Pulmonary artery endothelial cell (primary cell): ENCODE measurements at regions not wholly inside any gene's neighbourhood (a gene's known extent, or its start where the extent isn't known, plus 50 kb on each side); places are given as distances from the start of the nearest gene placed in this dataset.
"Not testable (repeated sequence)": the region's sequence is repeated elsewhere in the genome, so short reads cannot be mapped to it uniquely, and the experiment has no call there.

Experiments used
- DNase-seq: peaks from one replicate; pipeline ENCODE4 v3.0.0-alpha.2; 2011; ENCODE audit warnings: low read depth, low spot score

DNA sequence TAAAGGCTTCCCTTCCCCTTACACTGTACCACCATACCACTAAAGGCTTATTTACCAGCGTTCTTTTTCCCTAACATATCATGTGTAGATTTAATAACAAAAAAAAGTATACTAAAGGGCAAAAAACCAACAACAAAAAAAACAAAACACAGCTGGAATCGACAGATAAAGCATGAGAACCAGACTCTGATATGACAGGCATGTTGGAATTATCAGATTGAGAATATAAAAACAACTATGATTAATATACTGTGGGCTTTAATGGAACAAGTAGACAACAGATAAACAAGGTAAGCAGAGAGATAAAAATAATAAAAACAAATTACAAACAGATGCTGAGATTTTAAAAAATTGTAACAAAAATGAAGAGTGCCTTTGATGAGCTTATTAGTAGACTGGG, 754.1 kb upstream of the MDGA2 start:
- DNase-seq: no peak

GRCh38 chr14:48417715-48418500, 742.5 kb upstream of the MDGA2 start:
- no peak for DNase-seq

DNA sequence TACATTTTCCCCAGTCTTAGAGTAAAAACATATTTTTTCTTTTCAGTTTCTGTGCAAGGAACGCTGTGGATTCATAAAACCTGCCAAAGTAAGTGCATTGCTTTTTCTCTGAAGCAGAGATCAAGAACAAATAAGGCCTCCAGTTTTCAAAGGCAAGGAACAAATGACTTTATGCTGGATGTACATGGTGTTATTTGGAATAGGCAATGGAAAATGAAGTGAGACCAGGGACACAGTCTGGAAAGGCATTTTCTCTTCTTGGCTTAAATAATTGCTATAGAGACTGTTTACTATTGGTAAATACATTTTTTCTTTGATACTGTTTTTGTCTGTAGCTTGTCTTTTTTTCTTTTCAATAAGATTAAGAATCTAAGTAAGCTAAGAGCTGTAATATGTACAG, 725.9 kb upstream of the MDGA2 start:
- DNase-seq: no peak

DNA sequence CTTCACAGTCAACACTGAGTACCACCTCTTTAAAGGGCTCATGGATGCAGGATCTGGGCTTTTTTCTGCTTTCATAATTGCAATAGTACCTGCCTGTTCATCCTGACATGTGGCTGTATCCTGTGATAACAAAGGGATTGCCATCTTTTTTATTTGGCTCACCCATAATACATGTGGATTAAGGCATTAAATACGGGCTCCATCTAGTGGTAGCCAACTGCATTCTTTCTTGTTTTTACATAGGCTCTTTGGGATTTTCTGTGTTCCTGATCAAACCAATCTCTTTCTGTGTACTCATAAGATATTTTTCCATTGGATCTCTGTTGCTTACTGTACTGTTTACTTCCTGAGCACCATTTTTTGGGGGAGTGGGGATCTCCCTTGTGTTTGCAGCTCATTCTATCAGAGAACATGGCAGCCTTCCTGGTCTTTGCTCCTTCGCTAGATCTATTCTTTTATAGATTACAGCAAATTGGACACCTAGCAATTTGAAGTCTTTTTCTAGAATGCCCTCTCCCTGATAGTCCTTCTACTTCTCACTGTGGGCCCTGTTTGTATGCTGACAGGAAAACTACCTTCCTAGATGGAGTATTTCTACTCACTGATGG, 723.4 kb upstream of the MDGA2 start:
- no peak for DNase-seq

GRCh38 chr14:48391661-48392060, 716.3 kb upstream of the MDGA2 start:
- no peak for DNase-seq

DNA sequence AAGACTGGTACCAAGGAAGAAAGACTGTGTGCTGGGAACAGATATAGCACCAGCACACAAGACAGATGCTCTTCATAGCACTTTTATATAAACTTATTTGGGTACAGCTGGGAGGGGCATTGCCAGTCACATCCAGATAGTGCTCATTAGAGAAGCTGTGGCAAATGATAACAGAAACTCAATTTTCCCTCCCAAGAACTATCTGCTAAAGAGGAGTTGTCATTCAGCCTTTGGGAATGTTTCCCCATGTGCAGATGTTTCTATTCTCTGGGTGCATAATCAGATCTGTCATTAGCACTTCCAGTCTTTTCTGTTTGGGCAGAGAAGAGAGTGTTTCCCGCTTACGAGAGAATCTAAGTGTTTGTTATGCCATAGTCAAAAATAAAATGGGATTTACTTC, 714.9 kb upstream of the MDGA2 start:
- DNase-seq: no peak

GRCh38 chr14:48384821-48385220, 709.4 kb upstream of the MDGA2 start:
- DNase-seq: no peak

DNA sequence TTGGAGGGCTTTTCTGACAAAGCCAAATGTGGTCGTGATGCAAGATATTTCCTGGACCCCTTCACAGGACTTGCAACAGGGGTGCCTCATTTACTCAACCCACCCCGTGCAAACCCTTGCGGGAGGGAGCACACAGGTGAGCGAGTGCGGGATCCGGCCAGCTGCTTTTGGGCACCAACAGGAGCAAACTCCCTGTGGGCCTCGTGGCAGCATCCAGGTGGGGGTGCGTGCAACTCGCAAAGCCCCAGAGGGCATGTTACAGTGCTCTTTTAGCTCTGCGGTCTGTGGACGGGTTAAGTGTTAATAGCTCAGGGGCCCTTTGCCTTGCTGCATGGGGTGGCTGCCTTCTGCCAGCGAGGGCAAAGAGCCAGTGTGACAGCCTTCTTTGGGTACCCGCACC, 707.6 kb upstream of the MDGA2 start:
- no peak for DNase-seq

GRCh38 chr14:48378541-48378940, 703.1 kb upstream of the MDGA2 start:
- DNase-seq: no peak

- DNase-seq: no peak
Observed at GRCh38 chr14:48373981-48374380, 698.6 kb upstream of the MDGA2 start.

DNA sequence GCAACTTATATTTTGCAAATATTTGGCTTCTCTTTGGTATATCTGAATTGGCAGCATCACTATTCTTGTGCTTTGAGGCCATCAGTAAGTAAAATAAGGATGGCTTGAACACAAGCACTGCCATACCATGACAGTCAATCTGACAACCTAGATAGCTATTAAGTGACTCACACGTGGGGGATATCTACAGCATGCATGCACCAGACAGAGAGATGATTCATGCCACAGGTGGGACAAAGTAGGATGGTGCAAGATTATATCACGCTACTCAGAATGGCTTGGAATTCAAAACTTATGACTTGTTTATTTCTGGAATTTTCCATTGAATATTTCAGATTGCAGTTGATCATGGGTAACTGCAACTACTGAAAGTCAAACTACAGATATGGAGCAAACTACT, 675.6 kb upstream of the MDGA2 start:
- no peak for DNase-seq

GRCh38 chr14:48349689-48350088, 674.3 kb upstream of the MDGA2 start:
- DNase-seq: no peak

GRCh38 chr14:48341069-48341468, 665.7 kb upstream of the MDGA2 start:
- no peak for DNase-seq

DNA sequence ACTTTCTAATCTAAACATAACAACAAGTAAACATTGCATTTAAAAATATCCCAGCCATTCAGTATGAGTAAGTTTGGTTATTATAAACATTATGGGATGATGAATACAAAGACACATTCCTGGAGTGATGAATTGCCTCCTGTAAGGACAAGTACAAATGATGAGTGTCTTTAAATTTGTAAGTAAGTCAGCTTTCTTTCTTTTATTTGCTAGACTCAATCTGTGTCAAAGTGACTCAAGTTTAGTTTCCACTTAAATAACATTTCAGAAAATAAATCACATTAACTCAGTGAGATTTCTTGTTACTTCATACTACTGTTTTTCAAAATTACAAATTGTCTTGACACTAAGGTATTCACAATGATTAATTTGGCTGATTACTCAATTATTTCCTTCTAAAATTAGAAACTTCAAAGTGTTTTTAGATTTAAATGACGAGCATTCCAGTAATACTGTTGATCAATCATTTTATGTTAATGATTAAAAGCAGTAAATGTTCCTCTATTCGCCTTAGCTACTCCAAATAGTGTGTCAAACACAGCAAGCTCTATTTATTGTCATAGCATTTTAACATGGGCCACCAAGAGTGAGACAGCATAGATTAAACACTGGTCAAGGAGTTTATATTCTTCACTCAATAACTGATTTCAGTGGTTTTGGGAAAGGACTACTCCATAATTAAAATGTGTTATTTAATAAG, 658.0 kb upstream of the MDGA2 start:
- DNase-seq: no peak

DNA sequence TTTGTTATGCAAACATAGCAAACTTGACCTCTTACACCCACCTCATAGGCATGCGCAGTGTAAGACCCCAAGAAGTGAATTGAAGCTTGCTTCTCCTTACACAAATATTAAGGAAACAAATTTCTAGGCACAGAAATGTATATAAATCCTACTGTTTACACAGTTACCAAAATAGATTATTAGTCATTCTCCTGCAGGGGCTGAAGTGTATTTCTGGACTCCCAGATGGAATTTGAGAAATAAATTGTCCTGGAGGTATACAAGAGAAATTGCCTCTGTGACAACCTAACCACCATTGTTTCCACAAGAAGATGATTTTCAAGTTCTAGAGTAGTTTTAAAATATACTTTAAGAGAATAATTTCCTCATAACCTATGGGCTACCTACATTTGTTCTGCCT, 656.0 kb upstream of the MDGA2 start:
- no peak for DNase-seq

GRCh38 chr14:48325486-48325885, 650.1 kb upstream of the MDGA2 start:
- DNase-seq: no peak

DNA sequence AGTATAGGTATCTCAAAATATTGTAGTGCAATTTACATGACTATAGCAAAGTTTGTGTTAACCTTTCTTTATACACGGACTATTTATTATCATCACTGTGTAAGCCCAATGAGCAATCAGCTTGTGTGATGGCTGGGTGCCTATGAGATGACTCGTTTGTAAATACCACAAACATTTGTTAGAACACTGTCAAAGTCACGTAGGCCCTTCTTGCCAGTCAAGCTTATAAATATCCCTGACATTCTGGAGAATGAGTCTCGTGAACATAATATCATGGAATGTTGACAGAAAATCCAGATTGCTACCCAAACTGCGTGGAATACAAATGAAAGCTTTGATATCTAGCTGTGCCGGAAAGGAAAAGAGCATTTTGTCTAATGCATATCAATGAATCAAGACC, 648.3 kb upstream of the MDGA2 start:
- no peak for DNase-seq

DNA sequence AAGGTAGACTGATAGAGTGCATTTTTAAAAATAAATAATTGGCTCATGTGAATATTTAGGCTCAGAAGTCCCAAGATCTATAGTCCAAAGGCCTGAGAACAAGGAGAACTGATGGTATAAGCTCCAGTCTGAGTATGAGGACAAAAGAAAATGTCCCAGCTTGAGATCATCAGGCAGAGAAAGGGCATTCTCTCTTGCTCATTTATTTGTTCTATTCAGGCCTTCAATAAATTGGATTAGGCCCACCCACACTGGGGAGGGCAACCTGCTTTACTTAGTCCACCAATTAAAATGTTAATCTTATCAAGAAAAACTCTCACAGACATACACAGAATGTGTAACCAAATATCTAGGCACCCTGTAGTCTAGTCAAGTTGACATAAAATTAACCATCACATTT, 644.4 kb upstream of the MDGA2 start:
- DNase-seq: no peak

DNA sequence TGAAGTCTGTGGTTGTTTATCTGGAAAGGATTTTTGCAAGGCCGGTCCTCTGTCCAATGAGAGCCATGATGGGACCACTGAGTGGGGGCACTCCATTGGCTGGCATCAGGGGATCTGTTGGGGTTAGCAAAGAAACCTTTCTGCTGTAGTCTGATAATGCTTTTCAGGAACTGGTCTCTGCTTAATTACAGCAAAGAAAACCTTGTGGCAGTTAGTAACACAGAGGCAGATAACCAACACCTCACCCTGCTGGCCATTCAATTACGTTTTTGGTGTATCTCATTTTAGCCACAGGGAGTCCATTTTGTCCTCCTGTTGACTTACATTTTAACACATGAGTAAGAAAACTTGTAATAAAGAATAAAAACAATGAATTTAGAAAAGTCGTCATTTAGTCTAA, 629.3 kb upstream of the MDGA2 start:
- DNase-seq: no peak

- DNase-seq: no peak
Observed at GRCh38 chr14:48289701-48290100, 614.3 kb upstream of the MDGA2 start.

DNA sequence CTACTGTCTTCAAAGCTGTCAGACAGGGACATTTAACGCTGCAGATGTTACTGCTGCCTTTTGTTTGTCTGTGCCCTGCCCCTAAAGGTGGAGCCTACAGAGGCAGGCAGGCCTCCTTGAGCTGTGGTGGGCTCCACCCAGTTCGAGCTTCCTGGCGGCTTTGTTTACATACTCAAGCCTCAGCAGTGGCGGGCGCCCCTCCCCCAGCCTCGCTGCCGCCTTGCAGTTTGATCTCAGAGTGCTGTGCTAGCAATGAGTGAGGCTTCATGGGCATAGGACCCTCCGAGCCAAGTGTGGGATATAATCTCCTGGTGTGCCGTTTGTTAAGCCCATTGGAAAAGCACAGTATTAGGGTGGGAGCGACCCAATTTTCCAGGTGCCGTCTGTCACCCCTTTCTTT, 609.8 kb upstream of the MDGA2 start:
- DNase-seq: not testable (repeated sequence)

- DNase-seq: no peak
Observed at GRCh38 chr14:48275301-48275700, 599.9 kb upstream of the MDGA2 start.

DNA sequence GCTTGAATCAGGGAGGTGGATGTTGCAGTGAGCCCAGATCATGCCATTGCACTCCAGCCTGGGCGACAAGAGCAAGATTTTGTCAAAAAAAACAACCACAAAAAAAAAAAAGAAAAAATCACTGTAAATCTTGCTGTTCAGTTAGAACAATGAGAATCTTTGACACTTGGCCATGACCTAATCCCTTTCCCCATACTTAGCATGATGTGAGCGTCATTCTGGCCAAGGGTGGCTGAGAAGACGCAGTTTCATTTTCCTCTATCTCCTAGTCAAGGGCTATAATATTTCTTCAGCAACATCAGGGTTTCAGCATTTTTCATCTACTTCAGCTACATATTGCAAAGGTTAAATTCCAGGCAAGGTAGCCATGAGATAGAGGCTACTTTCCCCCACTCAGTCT, 599.4 kb upstream of the MDGA2 start:
- no peak for DNase-seq
